ENCODE measurements at regions not wholly inside any gene's neighbourhood (a gene's known extent, or its start where the extent isn't known, plus 50 kb on each side); places are given as distances from the start of the nearest gene placed in this dataset.

DNA sequence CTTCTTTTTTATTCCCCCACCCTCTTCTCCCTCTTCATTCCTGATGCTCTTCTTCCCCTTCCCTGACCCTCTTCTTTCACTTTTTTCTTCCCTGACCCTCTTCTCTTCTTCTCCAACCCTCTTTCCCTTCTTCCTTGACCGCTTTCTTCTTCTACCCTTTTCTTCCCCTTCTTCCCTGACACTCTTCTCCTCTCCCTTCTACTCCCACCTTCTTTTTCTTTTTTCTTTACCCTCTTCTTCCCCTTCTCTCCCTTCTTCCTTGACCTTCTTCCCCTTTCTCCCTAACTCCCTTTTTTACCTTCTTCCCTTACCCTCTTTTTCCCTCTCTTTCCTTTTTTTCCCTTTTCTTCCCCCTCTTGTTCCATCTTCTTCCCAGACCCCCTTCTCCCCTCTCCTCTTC lies 931.3 kb downstream of the UQCRFS1 start:
- WGBS, 2 experiments (ENCODE audit: insufficient coverage in 2 of 2): 79 to 89% methylated on average over 1 of the region's 1 CpG
- no peaks in the 10 kb centered on the region for H3K9me3 ChIP-seq (ENCODE audit: control insufficient read depth, low read length)
- H3K4me1 ChIP-seq (ENCODE audit: control insufficient read depth, insufficient read depth, low read length, poor library complexity, severe bottlenecking): no peaks in the 10 kb centered on the region
- no peaks in the 10 kb centered on the region for H3K36me3 ChIP-seq (ENCODE audit: control insufficient read depth, insufficient read depth, low read length)
- no peak overlapping the region for H3K4me3 ChIP-seq (ENCODE audit: extremely low read depth, insufficient read depth, low read length, poor library complexity, severe bottlenecking)
- H3K27ac ChIP-seq (ENCODE audit: low read depth, low read length, severe bottlenecking): no peak overlapping the region

DNA sequence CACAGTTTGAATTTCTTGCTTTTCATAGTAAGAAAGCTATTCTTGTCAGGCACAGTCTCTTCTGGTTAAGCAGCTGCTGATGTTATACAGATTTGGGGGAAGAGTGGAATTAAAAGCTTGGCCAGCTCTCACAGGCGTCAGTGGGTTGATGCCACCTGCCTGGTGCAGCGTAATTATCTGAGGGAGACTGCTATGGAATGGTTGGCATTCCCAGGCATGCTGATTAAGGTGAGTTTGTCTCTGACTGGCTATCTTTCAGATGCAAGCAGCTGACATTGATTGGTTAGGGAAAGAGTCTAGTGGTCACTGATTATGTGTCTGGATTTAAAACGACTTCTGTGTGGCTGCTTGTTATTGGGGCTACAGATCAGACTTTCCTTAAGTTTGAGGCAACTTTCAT lies 948.4 kb downstream of the UQCRFS1 start:
- Histone ChIP-seq H3K27ac (ENCODE audit: low read depth, low read length, severe bottlenecking) (no peak overlapping the region), H3K4me1 (ENCODE audit: control insufficient read depth, insufficient read depth, low read length, poor library complexity, severe bottlenecking) (no peaks in the 10 kb centered on the region), H3K36me3 (ENCODE audit: control insufficient read depth, insufficient read depth, low read length) (no peaks in the 10 kb centered on the region), H3K4me3 (ENCODE audit: extremely low read depth, insufficient read depth, low read length, poor library complexity, severe bottlenecking) (no peak overlapping the region), H3K9me3 (ENCODE audit: control insufficient read depth, low read length) (no peaks in the 10 kb centered on the region)
- 75 to 76% methylated on average over 3 of the region's 3 CpGs for WGBS, 2 experiments (ENCODE audit: insufficient coverage in 2 of 2)

DNA sequence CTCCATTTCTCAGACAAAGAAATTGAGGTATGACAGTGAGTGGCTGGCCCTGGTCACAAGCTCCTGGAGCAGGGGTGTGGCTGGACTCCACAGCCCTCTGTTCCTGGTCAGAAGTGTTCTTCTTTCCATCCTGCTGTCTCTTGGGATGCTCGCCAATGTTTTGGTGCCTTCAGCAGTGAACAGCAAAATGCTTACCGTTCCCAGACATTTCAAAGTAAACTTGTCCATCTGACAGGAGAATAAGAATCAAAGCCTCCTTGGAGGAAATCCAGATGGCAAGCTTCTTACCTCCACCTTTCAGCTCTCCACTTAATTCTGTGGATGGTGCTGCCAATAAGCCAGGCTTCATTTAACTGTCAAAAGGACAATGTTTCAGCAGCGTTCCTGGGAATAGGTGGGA lies 954.1 kb downstream of the UQCRFS1 start:
- Histone ChIP-seq H3K4me3 (ENCODE audit: extremely low read depth, insufficient read depth, low read length, poor library complexity, severe bottlenecking) (no peak overlapping the region), H3K9me3 (ENCODE audit: control insufficient read depth, low read length) (no peaks in the 10 kb centered on the region), H3K4me1 (ENCODE audit: control insufficient read depth, insufficient read depth, low read length, poor library complexity, severe bottlenecking) (no peaks in the 10 kb centered on the region), H3K36me3 (ENCODE audit: control insufficient read depth, insufficient read depth, low read length) (no peaks in the 10 kb centered on the region), H3K27ac (ENCODE audit: low read depth, low read length, severe bottlenecking) (no peak overlapping the region)
- WGBS, 2 experiments (ENCODE audit: insufficient coverage in 2 of 2): 96 to 100% methylated on average over 2 of the region's 3 CpGs

DNA sequence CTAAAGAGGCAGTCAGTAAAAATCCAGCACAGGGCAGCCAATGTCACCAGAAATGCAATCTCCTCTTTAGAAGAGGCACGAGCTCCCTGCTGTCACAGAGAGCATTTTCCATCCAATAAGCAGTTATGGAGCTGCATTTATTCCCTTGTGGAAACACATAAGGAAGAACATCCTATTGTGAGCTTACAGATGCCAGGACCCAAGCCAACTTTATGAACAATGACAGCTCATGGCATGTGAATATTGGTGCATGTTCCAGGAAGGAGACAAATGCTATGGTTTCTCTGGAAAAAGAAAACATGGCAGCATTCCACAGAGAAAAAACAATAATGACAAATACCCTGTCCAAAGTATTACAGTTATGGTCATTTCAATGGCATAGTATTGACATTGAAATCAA lies 955.6 kb downstream of the UQCRFS1 start:
- no peak overlapping the region for H3K27ac ChIP-seq (ENCODE audit: low read depth, low read length, severe bottlenecking)
- no peaks in the 10 kb centered on the region for H3K36me3 ChIP-seq (ENCODE audit: control insufficient read depth, insufficient read depth, low read length)
- H3K4me1 ChIP-seq (ENCODE audit: control insufficient read depth, insufficient read depth, low read length, poor library complexity, severe bottlenecking): no peaks in the 10 kb centered on the region
- 88 to 92% methylated on average over 1 of the region's 1 CpG for WGBS, 2 experiments (ENCODE audit: insufficient coverage in 2 of 2)
- no peak overlapping the region for H3K4me3 ChIP-seq (ENCODE audit: extremely low read depth, insufficient read depth, low read length, poor library complexity, severe bottlenecking)
- no peaks in the 10 kb centered on the region for H3K9me3 ChIP-seq (ENCODE audit: control insufficient read depth, low read length)

DNA sequence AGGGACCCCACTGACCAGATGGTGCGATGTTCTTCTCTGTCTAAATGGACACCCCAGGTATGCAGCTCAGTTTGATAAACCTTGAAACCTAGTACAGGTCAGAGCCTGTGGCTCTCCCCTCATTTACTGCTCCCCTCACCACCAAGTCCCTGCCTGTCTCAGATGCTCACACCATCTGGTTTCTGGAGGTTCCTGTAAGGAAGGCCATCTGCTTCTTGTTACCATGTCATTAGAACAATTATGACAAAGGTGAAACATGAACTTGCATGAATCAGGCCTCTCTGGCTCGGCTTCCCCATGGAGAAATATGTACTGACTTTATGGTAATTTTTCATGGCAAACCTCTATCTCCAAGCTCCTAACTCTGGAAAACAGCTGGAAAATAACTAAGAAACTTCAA lies 965.7 kb downstream of the UQCRFS1 start:
- Histone ChIP-seq H3K4me1 (ENCODE audit: control insufficient read depth, insufficient read depth, low read length, poor library complexity, severe bottlenecking) (no peaks in the 10 kb centered on the region), H3K9me3 (ENCODE audit: control insufficient read depth, low read length) (no peaks in the 10 kb centered on the region), H3K27ac (ENCODE audit: low read depth, low read length, severe bottlenecking) (no peak overlapping the region), H3K4me3 (ENCODE audit: extremely low read depth, insufficient read depth, low read length, poor library complexity, severe bottlenecking) (no peak overlapping the region), H3K36me3 (ENCODE audit: control insufficient read depth, insufficient read depth, low read length) (no peaks in the 10 kb centered on the region)
- 94% methylated on average over 2 of the region's 2 CpGs; no CpG with 5 or more reads in 1 of the 2 experiments for WGBS, 2 experiments (ENCODE audit: insufficient coverage in 2 of 2)

DNA sequence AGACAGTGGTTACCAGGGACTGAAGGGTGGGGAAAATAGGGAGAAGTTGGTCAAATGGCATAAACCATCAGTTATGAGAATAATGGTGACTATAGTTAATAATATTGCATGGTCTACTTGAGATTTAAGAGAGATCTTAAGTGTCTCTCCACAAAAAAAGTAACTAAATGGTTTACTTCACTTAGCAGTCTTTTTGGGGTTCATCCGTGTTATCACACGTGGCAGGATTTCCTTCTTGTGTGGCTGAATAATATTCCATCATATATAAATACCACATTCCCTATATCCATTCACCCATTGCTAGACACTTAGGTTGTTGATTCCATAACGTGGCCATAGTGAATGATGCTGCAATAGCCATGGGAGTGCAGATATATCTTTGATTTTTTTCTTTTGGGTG lies 967.0 kb downstream of the UQCRFS1 start:
- H3K4me1 ChIP-seq (ENCODE audit: control insufficient read depth, insufficient read depth, low read length, poor library complexity, severe bottlenecking): no peaks in the 10 kb centered on the region
- H3K9me3 ChIP-seq (ENCODE audit: control insufficient read depth, low read length): no peaks in the 10 kb centered on the region
- no peak overlapping the region for H3K27ac ChIP-seq (ENCODE audit: low read depth, low read length, severe bottlenecking)
- H3K4me3 ChIP-seq (ENCODE audit: extremely low read depth, insufficient read depth, low read length, poor library complexity, severe bottlenecking): no peak overlapping the region
- no peaks in the 10 kb centered on the region for H3K36me3 ChIP-seq (ENCODE audit: control insufficient read depth, insufficient read depth, low read length)
- no CpG with 5 or more reads among the region's 3 CpGs for WGBS, 2 experiments (ENCODE audit: insufficient coverage in 2 of 2)

DNA sequence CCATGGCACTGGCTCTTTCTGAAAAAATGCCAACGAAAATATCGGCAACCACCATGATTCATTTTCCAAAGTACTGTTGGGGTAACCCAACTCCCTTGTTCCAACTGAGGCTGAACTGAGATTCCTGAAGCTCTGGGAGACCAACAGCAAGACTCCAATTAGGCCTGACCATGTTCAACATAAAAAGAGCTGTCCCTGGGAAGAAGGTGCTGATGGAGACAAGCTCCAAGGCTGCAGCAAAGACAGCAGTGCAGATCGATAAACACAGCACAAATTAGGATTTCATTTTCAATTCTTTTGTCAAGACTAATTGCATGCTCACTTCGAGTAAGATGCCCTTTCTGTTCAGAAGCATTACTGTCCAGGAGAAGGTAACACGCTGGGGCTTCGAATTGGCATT lies 968.0 kb downstream of the UQCRFS1 start:
- no peaks in the 10 kb centered on the region for H3K4me1 ChIP-seq (ENCODE audit: control insufficient read depth, insufficient read depth, low read length, poor library complexity, severe bottlenecking)
- no peak overlapping the region for H3K27ac ChIP-seq (ENCODE audit: low read depth, low read length, severe bottlenecking)
- no peaks in the 10 kb centered on the region for H3K36me3 ChIP-seq (ENCODE audit: control insufficient read depth, insufficient read depth, low read length)
- WGBS, 2 experiments (ENCODE audit: insufficient coverage in 2 of 2): 88 to 96% methylated on average over 5 to 6 of the region's 6 CpGs
- H3K4me3 ChIP-seq (ENCODE audit: extremely low read depth, insufficient read depth, low read length, poor library complexity, severe bottlenecking): no peak overlapping the region
- no peaks in the 10 kb centered on the region for H3K9me3 ChIP-seq (ENCODE audit: control insufficient read depth, low read length)

DNA sequence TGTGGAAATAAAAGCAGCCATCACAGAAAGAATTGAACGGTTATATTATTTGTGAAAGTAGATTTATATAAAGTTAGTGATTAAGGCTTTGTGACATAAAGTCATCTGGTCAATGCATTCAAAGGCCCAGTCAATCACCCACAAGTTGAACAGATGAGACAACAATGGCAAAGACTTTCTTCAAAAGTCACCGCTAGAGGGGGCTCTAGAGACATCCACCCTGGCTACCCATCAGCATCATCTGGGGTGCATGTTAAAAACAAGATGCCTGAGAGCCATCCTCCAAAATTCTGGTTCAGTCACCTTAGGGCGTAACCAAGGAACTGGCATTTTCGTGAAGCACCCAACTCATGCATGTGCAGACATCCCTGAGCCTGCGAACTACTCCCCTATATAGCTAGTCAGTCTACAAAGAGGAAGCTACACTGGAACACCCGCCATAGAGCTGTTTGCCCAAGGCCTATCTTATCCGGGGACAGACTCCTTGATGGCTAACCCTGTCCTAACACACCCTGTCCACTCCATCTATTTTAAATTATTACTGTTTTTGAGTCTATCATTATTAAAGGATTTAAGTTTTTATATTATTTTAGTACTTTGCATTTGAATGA lies 970.5 kb downstream of the UQCRFS1 start:
- Histone ChIP-seq H3K4me1 (ENCODE audit: control insufficient read depth, insufficient read depth, low read length, poor library complexity, severe bottlenecking) (no peaks in the 10 kb centered on the region), H3K27ac (ENCODE audit: low read depth, low read length, severe bottlenecking) (no peak overlapping the region), H3K9me3 (ENCODE audit: control insufficient read depth, low read length) (no peaks in the 10 kb centered on the region), H3K4me3 (ENCODE audit: extremely low read depth, insufficient read depth, low read length, poor library complexity, severe bottlenecking) (no peak overlapping the region), H3K36me3 (ENCODE audit: control insufficient read depth, insufficient read depth, low read length) (no peaks in the 10 kb centered on the region)
- whole genome bisulfite sequencing, 2 experiments (ENCODE audit: insufficient coverage in 2 of 2): 24 to 40% methylated on average over 4 to 5 of the region's 7 CpGs

DNA sequence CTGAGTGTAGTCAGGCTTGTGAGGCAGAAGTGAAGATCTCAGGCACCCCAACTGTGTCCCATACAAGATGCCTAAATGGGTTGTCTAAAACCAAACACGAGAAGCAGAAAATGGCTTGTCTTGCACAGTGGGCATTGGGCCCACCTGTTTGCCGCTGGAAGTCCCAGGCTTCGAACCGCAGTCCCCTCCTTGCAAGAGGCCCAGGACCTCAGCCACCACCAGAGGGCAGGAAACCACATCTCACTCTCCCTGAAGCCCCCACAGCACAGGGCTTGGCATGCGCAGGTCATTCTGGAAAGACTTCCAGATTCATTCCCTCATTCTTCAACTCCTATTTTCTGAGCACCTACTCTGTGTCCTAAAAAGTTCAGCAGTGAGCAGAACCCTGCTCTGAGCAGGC lies 973.7 kb downstream of the UQCRFS1 start:
- peaks cover 14% of the 10 kb centered on the region for H3K4me1 ChIP-seq (ENCODE audit: control insufficient read depth, insufficient read depth, low read length, poor library complexity, severe bottlenecking)
- no peak overlapping the region for H3K27ac ChIP-seq (ENCODE audit: low read depth, low read length, severe bottlenecking)
- 51 to 62% methylated on average over 5 of the region's 5 CpGs for WGBS, 2 experiments (ENCODE audit: insufficient coverage in 2 of 2)
- no peaks in the 10 kb centered on the region for H3K9me3 ChIP-seq (ENCODE audit: control insufficient read depth, low read length)
- no peaks in the 10 kb centered on the region for H3K36me3 ChIP-seq (ENCODE audit: control insufficient read depth, insufficient read depth, low read length)
- no peak overlapping the region for H3K4me3 ChIP-seq (ENCODE audit: extremely low read depth, insufficient read depth, low read length, poor library complexity, severe bottlenecking)

DNA sequence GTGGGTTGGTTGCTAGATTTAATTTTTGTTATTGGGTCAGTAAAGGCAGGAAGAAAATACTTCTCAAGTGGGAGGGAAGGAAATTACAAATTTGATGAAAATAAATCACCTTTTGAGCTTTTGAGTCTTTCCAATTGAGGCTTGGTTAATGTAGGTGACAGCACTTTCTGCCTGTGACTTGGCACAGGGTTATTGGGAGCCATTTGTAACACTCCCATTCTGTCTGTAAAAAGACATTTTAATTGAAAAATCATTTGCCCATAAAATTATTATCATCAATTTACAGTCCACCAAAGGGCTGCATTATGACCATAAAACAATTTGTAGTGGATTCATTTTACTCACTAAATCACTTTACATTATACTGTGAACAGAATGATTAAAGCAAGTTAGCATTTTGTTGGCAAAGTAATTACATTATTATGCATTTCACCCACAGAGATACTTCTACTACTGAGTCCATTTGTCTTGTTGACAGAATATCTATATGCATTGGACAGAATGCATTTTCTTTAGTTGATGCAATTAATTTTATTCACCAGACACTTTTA lies 974.6 kb downstream of the UQCRFS1 start:
- peaks cover 15% of the 10 kb centered on the region for H3K4me1 ChIP-seq (ENCODE audit: control insufficient read depth, insufficient read depth, low read length, poor library complexity, severe bottlenecking)
- H3K27ac ChIP-seq (ENCODE audit: low read depth, low read length, severe bottlenecking): no peak overlapping the region
- H3K4me3 ChIP-seq (ENCODE audit: extremely low read depth, insufficient read depth, low read length, poor library complexity, severe bottlenecking): no peak overlapping the region
- no peaks in the 10 kb centered on the region for H3K9me3 ChIP-seq (ENCODE audit: control insufficient read depth, low read length)
- H3K36me3 ChIP-seq (ENCODE audit: control insufficient read depth, insufficient read depth, low read length): no peaks in the 10 kb centered on the region

DNA sequence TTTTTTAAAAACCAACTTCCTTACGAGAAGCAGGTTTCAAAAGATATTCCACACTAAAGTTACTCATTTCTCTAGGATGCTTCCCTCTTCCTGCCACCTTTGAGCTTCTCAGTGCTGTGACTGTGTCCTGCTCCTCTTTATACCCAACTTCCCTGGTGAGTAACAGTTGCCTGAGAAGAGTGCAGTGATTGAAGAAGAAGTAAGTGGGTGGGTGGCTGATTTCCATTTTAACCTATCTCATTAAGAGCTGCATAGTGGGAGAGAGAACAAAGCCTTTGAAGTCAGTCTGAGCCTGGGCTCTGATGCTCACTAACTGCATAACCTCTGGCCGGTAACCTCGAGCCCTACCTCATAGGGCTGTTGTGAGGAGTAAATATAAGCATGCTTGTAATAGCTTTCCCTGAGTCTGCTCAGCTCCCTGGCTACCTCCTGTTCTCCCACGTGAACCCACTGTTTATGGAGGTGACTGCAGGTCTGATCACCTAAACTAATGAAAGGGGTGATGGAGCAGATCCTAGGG lies 977.3 kb downstream of the UQCRFS1 start:
- WGBS, 2 experiments (ENCODE audit: insufficient coverage in 2 of 2): 60% methylated on average over 2 of the region's 4 CpGs; no CpG with 5 or more reads in 1 of the 2 experiments
- Histone ChIP-seq H3K4me1 (ENCODE audit: control insufficient read depth, insufficient read depth, low read length, poor library complexity, severe bottlenecking) (peaks cover 15% of the 10 kb centered on the region), H3K9me3 (ENCODE audit: control insufficient read depth, low read length) (no peaks in the 10 kb centered on the region)

More for the DNA sequence above, 977.3 kb downstream of the UQCRFS1 start:
- no peaks in the 10 kb centered on the region for H3K36me3 ChIP-seq (ENCODE audit: control insufficient read depth, insufficient read depth, low read length)
- no peak overlapping the region for H3K27ac ChIP-seq (ENCODE audit: low read depth, low read length, severe bottlenecking)
- H3K4me3 ChIP-seq (ENCODE audit: extremely low read depth, insufficient read depth, low read length, poor library complexity, severe bottlenecking): no peak overlapping the region

Data from mesodermal cell (in vitro differentiated cells).